GM19035 (cell line): ENCODE measurements at regions not wholly inside any gene's neighbourhood (a gene's known extent, or its start where the extent isn't known, plus 50 kb on each side); places are given as distances from the start of the nearest gene placed in this dataset.
A peak's percentile ranks its signal among the peaks of the same experiment; 100 is the strongest.
"Not testable (repeated sequence)": the region's sequence is repeated elsewhere in the genome, so short reads cannot be mapped to it uniquely, and the experiment has no call there.

Experiments used
- ATAC-seq: cut with Tn5 transposase; IDR thresholded peaks from one replicate; pipeline ENCODE4 v1.9.1; 2021; ENCODE audit not compliant: unreplicated experiment

DNA sequence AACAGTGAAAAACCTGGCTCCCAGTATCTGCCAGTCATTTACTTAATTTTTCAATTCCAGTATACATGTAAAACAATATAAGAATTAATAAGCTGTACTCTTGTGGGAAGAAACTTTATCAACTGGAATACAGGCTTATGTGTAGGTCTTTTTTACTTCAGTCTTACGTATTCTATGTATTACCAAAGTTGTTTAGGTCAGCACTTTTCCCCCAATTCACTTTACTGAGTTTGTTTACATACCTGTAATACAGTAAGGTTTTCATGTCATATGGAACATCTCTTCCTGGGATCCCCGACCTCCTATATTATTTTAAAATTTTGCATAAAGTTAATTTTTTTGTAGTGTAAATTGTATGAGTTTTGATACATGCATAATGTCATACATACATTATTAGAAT, 181.8 kb upstream of the OLFM3 start:
- no peak for ATAC-seq

DNA sequence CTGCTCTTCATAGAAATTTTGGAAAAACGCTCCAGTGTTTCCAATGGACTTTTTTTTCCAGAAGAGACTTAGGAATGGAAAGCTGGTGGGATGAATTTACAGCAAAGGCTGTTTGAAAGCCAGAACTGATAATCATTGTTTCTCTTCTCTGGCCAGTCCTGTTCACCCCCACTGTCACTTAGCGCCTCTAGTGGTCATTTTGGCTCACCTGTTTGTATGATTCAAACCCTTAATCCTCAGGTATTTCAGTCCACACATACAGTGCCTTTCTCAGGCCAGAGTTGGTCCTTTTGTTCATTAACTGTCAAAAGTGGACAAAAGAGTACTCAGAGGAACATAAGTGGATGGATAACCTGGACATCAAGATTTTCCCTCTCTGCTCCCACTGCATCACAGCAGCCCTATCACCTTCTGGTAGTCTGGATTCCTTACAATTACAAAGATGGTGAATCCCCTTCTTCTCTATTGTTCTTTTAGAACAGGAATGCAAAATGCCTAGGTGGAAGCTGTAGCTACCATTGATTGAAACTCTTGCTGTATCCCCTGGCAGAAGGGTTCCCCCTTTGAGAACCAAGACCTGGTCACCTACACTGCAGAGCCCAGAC, 177.6 kb upstream of the OLFM3 start:
- ATAC-seq = peak; percentile 82

DNA sequence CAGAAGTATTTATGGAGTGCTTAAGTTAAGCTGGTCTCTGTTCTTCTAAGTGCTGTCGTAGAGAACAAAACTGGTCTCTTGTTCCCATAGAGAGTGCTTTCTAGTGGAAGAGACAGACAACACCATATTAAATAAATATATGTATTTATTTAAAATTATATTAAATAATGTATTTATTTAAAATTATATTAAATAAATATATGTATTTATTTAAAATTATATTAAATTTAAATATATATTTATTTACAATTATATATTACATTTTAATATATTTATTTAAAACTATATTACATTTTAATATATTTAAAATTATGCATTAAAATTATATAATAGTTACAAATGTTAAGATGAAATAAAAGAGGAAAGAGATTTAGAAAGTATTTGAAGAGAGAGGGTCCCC, 175.5 kb upstream of the OLFM3 start:
- no peak for ATAC-seq

DNA sequence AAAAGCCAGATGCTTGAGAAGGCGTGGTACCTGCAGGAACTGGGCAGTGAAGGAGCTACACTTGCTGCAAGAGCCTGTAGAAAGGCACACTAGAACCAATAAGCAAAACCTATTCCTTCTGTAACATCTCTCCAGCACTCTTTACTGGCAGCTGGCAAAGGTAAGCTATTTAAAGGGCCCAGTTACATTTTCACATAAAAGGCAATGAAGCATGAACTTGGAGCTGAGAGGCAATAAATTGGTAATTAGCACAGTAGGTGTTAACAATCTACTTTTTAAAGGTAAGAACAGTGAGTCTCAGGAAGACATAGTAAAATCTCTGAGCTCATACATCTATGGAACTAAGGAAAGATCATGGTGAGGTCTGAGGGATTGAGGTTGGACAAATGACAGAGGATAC, 167.1 kb upstream of the OLFM3 start:
- no peak for ATAC-seq

DNA sequence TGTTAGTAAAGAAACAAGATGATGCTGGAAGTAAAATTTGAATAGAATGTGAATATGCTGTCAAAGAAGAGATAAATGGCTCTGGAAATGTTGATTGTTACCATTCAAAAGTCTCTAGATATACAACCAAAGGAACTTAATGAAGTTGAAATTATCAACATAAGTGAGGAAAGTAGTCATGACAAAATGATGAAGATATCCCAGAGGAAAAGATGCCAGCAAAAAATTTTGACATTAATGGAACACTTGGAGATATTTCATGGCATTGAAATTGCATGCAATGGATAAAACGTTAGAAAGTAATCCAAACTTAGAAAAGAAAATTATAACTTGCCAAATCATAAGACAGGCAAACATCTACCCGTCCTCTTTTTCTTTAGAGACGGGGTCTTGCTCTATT, 154.5 kb upstream of the OLFM3 start:
- ATAC-seq = no peak

DNA sequence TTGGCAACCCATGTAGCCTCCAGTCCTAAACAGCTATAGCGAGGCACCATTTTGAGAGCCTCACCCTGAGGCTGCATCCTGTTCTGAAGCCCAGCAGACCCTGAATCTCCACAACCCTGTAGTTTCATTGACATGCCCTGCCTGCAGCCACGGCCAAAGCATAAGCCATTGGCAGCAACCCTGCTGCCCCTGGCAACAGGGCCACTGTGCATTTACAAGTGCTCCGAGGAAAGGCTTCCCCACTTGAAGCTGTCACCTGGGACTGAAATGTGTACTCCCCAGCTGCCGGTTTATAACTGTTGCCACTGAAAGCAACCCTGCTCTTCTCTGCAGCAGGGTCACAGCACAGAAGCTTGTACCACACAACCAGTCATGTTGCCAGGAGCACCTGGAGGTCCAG, 124.2 kb upstream of the OLFM3 start:
- no peak for ATAC-seq

DNA sequence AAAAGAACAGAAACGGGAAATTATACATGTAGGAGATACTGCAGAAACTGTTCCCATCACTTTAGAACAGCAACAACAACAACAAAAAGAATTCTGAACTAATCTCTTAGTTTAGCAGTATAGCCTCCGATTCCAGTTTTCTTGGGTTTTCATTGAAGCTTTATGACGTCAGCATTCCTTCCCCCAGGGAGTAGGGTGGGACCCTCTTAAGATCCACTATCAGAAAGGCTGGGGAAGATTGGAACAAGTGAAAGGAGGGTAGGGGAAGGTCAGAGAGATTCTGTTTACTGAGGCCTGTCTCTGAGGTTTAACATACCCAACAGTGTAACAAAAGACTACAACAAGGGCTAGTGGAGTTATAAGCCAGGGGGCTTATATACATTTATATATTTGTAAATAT, 121.4 kb upstream of the OLFM3 start:
- ATAC-seq = no peak

DNA sequence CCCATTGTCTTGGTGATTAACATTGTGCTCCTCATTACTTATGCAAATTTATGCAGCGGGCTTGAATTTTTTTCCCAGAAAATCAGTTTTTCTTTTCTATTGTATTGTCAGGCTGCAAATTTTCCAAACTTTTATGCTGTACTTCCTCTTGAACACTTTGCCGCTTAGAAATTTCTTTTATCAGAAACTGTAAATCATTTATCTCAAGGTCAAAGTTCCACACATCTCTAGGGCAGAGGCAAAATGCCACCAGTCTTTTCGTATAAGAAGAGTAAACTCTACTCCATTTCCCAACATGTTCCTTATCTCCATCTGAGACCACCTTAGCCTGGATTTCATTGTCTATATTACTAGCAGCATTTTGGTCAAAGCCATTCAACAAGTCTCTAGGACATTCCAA, 113.9 kb upstream of the OLFM3 start:
- no peak for ATAC-seq

DNA sequence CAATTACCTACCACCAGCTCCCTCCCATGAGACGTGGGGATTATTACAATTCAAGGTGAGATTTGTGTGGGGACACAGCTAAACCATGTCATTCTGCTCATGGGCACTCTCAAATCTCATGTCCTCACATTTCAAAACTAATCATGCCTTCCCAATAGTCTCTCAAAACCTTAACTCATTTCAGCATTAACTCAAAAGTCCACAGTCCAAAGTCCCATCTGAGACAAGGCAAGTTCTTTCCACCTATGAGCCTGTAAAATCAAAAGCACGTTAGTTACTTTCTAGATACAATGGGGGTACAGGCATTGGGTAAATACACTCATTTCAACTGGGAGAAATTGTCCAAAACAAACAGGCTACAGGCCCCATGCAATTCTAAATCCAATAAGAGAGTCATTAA, 112.8 kb upstream of the OLFM3 start:
- ATAC-seq = not testable (repeated sequence)

DNA sequence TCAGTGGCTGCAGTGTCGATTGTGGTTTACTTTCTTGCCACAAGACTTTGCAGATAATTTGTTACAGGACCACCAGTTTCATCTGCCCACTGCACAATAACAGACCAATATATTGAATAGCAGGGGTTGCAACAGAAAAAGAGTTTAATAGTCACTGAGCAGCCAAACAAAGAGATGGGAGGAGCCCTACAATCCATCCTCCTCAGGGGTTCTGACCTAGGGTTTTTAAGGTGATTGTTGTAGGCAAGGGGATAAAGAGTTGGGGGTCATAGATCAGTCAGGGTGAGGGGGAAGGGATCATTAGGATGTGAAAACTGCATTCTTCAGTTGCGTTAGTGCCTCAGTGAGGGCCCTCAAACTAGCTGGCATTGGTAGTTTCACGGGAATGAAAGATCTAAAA, 110.7 kb upstream of the OLFM3 start:
- no peak for ATAC-seq

DNA sequence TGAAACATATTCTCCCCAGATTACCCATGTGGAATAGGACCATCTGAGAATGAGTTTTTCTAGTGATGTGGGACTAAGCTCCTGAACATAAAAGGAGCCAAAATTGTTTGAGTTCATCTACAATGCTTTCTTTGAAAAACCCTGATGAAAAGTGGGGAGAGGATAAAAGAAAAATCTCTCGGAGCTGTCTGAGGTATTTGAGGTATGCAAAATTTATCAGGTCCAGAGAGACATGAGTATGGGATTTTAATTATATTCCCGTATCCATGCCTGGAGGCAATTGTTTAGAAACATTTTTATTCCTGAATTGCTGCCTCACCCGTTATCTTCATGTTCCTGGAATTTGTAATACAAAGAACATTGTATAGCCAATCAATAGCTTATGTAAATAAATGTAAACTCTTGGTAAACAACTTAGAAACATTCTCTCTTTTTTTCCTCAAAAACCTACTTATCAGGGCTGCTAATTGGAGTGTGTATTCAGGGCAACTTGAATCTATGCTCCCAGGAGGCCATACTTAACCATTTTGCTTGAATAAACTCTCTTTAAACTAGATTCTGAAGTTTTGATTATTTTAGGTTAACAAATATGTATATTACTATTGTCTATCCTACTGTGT, 109.3 kb upstream of the OLFM3 start:
- ATAC-seq = no peak

DNA sequence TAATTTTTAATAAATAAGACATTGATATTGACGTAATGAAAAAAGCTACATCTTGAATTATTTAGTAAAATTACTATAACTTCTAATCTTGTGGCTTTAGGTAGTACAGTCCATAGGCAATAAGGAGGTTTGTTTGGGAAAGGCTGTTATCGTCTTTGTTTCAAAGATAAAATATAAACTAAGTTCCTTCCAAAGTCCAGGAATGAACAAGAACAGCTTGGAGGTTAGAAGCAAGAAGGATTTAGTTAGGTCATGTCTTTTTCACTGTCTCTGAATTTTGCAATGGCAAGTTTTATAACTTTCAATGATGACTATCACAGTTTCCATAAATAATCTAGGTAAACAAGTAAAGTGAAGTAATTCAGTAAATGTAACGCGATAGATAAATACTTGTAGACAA, 106.9 kb upstream of the OLFM3 start:
- no peak for ATAC-seq

DNA sequence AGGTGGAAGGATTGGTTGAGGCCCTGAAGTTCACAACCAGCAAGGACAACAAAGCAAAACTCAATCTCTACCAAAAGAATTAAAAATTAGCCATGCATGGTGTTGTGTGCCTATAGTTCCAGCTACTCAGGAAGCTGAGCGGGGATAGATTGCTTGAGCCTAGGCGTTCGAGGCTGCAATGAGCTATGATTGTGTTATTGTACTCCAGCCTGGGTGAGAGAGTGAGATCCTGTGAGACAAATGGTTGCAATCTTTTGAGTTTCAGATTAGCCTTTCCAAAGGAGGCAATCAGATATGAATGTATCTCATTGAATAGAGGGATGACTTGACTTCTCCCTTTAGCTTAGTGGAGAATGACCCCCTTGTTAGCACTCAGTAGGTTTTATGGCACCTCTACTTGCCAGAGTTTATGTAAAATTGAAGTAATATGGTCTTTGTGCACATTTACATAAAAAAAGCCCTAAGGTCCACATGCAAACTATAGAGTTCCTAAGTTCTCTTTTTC, 105.6 kb upstream of the OLFM3 start:
- ATAC-seq = no peak

DNA sequence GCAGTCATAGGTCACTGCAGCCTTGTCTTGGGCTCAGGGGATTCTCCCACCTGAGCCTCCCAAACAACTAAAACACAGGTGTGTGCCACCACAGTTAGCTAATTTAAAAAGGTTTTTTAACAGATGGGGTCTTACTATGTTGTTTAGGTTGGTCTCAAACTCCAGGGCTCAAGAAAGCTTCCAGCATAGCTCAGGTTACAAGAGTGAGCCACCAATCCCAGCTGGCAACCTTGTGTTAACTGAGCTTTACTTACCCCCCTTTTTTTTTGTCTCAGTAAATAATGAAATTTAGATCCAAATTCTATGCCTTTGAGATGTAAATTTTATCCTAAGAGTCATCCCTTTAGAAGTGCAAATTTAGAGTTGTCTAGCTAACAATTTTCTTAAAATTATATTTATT, 103.9 kb upstream of the OLFM3 start:
- no peak for ATAC-seq

DNA sequence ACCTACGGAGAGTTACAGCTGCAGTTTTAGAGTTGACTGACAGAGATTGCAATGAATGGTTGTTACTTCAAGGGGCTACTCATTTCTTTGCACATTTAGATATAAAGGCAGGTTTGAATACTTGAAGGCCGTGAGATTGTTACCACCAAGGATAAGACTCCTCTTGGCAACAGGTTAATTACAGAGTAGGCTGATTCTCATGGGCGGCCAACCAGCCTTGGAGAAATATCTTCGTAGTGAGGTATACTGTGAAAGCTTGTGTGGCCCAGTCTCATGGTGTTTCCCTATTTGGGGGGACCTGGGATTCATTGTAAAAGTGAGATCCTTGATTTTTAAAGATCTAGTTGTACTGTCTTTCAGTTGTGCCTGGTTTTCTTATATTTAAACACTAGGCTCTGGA, 103.2 kb upstream of the OLFM3 start:
- ATAC-seq = no peak

DNA sequence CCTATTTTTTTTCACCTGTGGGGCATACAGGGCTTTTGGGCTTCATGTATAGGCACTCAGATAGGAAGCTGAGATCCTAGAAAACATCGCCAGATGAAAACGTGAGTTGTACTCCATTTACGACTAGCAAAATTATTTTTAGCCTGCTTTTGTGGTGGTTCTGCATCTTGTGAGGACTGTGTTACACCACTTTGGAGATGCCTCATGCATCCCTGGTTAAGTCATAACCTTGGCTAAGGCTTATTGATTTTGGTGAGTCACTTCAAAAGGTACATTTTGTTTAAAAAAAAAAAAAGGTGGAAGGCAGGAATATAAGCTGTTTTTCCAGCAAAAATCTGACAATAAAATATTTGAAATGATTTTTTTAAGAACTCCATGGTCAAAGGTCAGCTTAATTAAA, 101.8 kb upstream of the OLFM3 start:
- no peak for ATAC-seq

DNA sequence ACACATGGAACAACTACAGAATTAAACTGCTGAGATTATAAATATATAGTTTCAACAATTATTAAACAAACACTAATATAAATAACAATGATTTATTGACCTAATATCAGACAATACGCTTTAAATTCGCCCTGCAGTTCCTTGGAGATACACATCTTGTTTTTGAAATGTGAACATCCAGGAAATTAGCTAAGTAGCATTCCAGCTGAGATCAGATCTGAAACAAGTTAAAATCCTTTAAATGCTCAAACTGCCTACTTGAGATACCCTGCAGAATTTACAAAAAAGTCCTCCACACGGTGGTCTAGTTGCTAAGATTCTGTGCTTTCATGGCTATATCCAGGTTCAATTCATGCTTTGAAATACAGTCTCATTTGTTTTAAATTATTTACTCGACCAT, 101.4 kb upstream of the OLFM3 start:
- ATAC-seq = no peak

DNA sequence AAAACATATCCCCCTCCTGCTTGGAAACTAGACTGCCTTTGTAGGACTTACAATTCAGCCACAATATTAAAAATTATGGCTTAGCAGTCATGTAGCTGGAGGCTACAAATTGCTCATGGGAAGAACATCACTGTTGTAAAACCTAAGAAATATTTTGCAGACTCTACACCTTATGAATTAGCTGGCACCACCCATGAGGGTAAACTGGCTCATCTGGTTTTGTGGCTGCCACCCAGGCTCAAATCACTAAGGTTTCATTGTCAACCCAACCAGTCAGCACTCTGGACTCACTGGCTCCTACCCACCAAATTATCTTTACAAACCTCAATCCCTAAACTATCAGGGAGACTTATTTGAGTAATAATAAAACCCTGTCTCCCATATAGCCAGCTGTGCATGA, 100.7 kb upstream of the OLFM3 start:
- no peak for ATAC-seq

DNA sequence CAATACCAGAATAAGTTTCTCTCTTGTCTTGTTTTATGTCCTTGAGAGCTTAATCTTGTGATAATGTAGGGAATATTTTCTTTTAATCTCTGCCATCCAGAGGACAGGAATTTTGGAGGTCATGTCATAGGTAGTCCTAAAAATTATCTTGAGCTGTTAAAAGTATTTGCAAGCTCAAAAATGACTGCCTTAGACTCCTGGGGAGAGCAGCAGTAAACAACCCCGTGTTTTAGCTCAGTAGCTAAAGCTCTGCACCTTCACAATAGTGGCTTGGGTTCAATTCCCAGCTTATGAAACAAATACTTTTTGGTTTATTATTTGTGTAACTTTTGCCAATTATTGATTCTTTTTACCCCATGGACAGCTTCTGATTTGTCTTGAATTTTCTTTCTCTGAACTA, 99.4 kb upstream of the OLFM3 start:
- no peak for ATAC-seq

DNA sequence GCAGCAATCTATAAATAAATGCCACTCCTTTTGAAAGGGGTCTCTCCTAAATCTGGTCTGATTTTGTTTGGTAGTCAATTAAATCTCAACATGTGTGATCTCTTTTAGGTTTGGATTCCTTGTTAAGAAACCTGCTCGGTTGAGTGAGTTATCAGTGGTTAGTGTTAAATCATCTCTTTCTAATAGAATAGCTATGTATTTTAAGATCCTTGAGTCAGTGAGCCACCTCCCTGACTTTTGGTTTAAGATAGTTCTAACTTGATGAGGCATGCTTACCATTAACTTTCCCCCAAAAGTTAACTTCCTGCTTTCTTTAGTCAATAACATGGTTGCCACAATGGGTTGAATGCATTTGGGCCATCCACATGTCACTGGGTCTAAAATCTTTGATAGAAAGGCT, 93.1 kb upstream of the OLFM3 start:
- no peak for ATAC-seq

DNA sequence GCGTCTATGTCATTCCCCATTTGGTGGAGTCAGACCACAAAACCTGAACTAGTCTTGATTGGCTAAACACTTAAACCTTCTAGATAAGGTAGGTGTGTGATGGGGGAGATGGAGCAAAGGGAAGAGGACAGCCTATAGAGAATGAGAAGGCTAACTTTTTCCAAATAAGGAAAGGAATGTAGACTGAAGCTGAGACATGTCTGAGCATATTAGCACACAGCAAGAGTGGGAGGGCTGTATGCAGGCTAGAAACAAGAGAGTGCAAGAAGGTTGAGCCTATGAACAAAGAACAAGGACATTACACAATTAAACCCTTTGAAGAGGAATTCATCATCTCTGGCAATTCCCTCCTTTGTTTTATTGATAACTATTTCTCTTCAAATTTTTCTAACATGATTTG, 89.2 kb upstream of the OLFM3 start:
- ATAC-seq = no peak

DNA sequence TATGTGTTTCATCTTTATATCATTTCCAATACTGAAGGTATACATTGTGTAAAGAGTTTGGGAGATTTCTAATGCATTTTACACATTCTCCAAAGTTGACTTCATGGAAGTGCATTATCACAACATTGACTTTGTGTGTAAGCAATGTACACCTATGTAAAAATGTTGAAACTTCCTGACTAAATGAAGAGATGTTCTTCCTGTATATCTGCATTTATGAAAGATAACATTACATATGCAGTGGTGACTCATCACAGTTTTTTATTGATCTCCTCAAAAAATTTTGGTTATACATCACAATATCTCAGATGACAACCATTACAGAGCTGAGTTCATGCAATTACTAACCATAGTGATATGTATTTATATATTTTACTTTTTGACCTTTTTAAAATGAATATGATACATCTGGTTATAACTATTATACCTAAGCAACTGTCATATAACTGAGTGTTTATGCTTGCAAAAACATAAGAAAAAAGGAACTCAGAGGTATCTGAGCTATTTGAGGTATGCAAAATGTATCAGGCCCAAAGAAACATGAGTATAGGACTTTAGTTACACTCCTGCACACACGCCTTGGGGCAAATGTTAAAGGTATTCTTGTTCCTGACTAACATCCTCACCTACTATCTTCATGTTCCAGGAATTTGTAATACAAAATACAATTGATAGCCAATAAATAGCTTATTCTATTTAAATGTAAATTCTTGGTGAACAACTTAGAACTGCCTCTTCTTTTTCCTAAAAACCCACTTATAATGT, 88.2 kb upstream of the OLFM3 start:
- ATAC-seq = no peak
